ENCODE measurements at regions not wholly inside any gene's neighbourhood (a gene's known extent, or its start where the extent isn't known, plus 50 kb on each side); places are given as distances from the start of the nearest gene placed in this dataset.

DNA sequence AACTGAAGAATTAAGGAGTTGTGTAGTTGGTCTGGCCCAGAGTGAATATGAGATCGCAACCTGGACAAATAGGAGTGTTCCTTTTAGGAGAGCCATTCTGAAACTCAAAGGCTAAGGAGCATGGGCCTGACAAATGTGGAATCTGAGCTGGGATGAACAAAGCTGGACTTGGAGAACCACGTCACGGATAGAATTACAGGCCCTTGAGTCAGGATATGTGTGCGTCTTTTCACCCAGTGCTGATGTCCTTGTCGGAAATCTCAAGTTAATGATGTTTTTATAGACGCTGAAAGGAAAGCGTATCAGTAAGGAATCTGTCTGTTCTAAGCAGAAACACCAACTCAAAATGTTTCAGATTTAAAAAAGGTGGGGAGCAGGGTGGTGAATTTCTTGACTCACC, 173.8 kb upstream of the ZKSCAN2 start:
- no peak for DNase-seq (ENCODE audit: low read depth)
- TF ChIP-seq, protein P1, sequence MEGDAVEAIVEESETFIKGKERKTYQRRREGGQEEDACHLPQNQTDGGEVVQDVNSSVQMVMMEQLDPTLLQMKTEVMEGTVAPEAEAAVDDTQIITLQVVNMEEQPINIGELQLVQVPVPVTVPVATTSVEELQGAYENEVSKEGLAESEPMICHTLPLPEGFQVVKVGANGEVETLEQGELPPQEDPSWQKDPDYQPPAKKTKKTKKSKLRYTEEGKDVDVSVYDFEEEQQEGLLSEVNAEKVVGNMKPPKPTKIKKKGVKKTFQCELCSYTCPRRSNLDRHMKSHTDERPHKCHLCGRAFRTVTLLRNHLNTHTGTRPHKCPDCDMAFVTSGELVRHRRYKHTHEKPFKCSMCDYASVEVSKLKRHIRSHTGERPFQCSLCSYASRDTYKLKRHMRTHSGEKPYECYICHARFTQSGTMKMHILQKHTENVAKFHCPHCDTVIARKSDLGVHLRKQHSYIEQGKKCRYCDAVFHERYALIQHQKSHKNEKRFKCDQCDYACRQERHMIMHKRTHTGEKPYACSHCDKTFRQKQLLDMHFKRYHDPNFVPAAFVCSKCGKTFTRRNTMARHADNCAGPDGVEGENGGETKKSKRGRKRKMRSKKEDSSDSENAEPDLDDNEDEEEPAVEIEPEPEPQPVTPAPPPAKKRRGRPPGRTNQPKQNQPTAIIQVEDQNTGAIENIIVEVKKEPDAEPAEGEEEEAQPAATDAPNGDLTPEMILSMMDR (conservative IDR thresholded peaks at IDR 0.05; ENCODE audit: low read depth, low read length), result no peak
- H3K4me3 ChIP-seq (ENCODE audit: low read depth, low read length), result no peak overlapping the region

DNA sequence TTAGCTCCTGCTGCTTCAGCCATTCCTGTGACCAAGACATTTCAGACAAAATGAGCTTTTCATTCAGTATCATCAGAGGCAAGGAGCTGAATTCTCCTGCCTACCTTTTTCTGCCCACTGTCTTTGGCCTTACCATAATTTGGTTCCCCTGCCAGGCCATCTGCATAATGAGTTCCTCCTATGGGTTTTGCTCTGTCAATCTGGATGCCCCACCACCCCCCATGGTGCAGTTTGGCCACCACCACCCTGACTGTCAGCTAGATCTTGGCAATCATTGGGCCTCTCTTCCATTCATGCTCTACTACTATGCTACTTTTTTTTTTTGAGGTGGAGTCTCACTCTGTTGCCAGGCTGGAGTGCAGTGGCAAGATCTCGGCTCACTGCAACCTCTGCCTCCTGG, 169.2 kb upstream of the ZKSCAN2 start:
- no peak for DNase-seq (ENCODE audit: low read depth)
- H3K4me3 ChIP-seq (ENCODE audit: low read depth, low read length), result no peak overlapping the region
- TF ChIP-seq, protein P1 (conservative IDR thresholded peaks at IDR 0.05; ENCODE audit: low read depth, low read length), result no peak

DNA sequence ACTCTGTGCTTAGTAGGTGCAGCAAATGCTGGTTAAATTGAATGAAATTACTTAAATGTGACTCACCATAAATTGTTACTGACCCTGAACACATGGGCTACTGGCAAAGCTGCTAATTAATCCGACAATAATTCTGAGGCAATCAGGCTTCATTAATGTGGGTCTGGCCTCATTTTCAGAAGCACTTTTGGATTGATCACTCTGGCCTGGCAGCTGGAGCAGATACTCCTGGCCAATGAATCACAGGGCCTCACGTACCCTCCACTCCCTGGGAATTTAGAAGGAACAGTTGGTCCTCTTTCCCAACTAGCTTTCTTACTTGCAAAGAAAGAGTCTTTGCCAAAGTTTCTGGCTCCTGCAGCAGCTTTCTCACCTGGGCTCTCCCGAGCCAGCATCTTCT, 162.0 kb upstream of the ZKSCAN2 start:
- no peak for DNase-seq (ENCODE audit: low read depth)
- TF ChIP-seq, protein P1 (conservative IDR thresholded peaks at IDR 0.05; ENCODE audit: low read depth, low read length), result no peak
- H3K4me3 ChIP-seq (ENCODE audit: low read depth, low read length), result no peak overlapping the region

DNA sequence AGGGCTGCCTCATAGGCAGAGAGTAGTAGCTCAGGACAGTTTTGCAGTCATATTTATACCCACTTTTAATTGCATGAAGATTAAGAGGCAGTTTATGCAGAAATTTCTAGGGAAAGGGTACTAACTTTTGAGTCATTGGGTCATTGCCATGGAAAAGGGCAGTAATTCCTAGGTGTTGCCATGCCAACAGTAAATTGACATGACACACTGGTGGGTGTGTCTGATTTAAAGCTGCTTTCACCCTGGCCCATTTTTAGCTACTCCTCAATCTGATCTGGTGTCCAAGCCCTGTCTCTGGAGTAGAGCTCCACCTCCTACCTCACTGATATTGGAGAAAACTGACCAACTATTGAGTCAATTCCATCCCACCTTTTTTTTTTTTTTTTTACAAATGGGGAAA, 161.5 kb upstream of the ZKSCAN2 start:
- no peak overlapping the region for H3K4me3 ChIP-seq (ENCODE audit: low read depth, low read length)
- TF ChIP-seq, protein P1 (conservative IDR thresholded peaks at IDR 0.05; ENCODE audit: low read depth, low read length), result no peak
- no peak for DNase-seq (ENCODE audit: low read depth)

DNA sequence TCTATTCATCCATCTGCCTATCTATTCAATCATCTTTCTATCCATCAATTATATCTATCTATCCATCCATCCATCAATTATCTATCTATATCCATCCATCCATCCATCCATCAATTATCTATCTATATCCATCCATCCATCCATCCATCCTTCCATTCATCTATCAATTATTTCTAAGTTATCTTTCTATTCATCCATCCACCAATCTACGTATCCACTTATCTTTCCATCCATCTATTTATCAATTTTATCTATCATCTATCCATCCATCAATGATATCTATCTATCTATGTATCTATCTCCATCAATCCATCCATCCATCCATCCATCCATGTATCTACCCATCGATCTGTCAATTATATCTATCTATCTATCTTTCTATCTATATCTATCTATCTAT, 158.4 kb upstream of the ZKSCAN2 start:
- DNase-seq (ENCODE audit: low read depth), result no peak
- TF ChIP-seq, protein P1 (conservative IDR thresholded peaks at IDR 0.05; ENCODE audit: low read depth, low read length), result no peak
- no peak overlapping the region for H3K4me3 ChIP-seq (ENCODE audit: low read depth, low read length)

DNA sequence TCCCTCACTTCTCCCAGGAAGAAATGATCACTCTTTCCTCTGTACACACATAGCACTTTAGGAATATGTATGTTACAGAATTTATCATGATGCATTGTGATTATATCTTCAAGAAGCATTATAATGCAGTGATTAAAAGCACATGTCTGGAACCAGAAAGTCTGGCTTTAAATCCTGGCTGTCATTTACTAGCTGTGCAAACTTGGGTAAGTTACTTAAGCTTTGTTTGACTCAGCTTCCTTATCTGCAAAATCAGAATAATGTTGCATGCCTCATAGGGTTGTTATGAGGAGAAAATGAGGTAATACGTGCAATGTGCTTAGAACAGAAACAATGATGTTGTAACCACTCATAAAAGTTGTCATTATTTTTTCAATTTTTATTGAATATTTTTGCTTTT, 156.3 kb upstream of the ZKSCAN2 start:
- no peak overlapping the region for H3K4me3 ChIP-seq (ENCODE audit: low read depth, low read length)
- TF ChIP-seq, protein P1 (conservative IDR thresholded peaks at IDR 0.05; ENCODE audit: low read depth, low read length), result no peak
- DNase-seq (ENCODE audit: low read depth), result no peak

DNA sequence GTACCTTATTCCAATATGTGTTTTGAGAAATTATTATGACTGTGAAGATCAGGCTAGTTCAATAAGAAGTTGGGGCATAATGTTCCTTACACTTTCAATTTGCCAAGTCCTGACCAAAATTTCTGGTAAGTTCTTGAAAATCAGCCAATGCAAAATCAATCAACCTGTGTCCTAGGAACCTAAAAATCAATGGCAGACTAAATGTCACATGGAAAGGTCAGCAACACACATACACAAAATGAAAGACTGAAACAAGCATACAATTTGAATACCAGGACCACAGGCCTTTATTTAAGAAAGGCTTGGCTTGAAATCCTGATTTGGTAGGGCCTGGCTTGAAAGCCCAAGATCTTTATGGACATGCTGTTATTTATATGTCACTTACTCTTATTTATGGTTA, 155.5 kb upstream of the ZKSCAN2 start:
- no peak overlapping the region for H3K4me3 ChIP-seq (ENCODE audit: low read depth, low read length)

More for the DNA sequence above, 155.5 kb upstream of the ZKSCAN2 start:
- TF ChIP-seq, protein P1 (conservative IDR thresholded peaks at IDR 0.05; ENCODE audit: low read depth, low read length), result no peak
- DNase-seq (ENCODE audit: low read depth), result no peak

Measured in epithelial cell of proximal tubule (primary cell).